ENCODE measurements at regions not wholly inside any gene's neighbourhood (a gene's known extent, or its start where the extent isn't known, plus 50 kb on each side); places are given as distances from the start of the nearest gene placed in this dataset.

- no peak for DNase-seq (ENCODE audit: extremely low read depth, low read depth)
These were observed 117.7 kb upstream of the HDAC4 start for GRCh38 chr2:239518286-239519088.

GRCh38 chr2:239517686-239518085 is 116.9 kb upstream of the HDAC4 start:
- DNase-seq (ENCODE audit: extremely low read depth, low read depth): no peak

GRCh38 chr2:239516954-239517305 is 116.1 kb upstream of the HDAC4 start:
- DNase-seq (ENCODE audit: extremely low read depth, low read depth): no peak

GRCh38 chr2:239516286-239516953 is 115.6 kb upstream of the HDAC4 start:
- no peak for DNase-seq (ENCODE audit: extremely low read depth, low read depth)

GRCh38 chr2:239514754-239515530 is 114.1 kb upstream of the HDAC4 start:
- no peak for DNase-seq (ENCODE audit: extremely low read depth, low read depth)

- no peak for DNase-seq (ENCODE audit: extremely low read depth, low read depth)
These were observed 111.2 kb upstream of the HDAC4 start for GRCh38 chr2:239512054-239512453.

- DNase-seq (ENCODE audit: extremely low read depth, low read depth): no peak
These were observed 108.7 kb upstream of the HDAC4 start for GRCh38 chr2:239509373-239510143.

- no peak for DNase-seq (ENCODE audit: extremely low read depth, low read depth)
These were observed 107.4 kb upstream of the HDAC4 start for GRCh38 chr2:239508261-239508660.

GRCh38 chr2:239507576-239508258 is 106.9 kb upstream of the HDAC4 start:
- DNase-seq (ENCODE audit: extremely low read depth, low read depth): no peak

GRCh38 chr2:239506961-239507360 is 106.1 kb upstream of the HDAC4 start:
- DNase-seq (ENCODE audit: extremely low read depth, low read depth): no peak

GRCh38 chr2:239506101-239506857 is 105.5 kb upstream of the HDAC4 start:
- no peak for DNase-seq (ENCODE audit: extremely low read depth, low read depth)

- DNase-seq (ENCODE audit: extremely low read depth, low read depth): no peak
These were observed 103.9 kb upstream of the HDAC4 start for GRCh38 chr2:239504643-239505235.

GRCh38 chr2:239502430-239503186 is 101.8 kb upstream of the HDAC4 start:
- no peak for DNase-seq (ENCODE audit: extremely low read depth, low read depth)

- no peak for DNase-seq (ENCODE audit: extremely low read depth, low read depth)
These were observed 100.0 kb upstream of the HDAC4 start for GRCh38 chr2:239500574-239501550.

- DNase-seq (ENCODE audit: extremely low read depth, low read depth): no peak
These were observed 99.1 kb upstream of the HDAC4 start for GRCh38 chr2:239499726-239500573.

- no peak for DNase-seq (ENCODE audit: extremely low read depth, low read depth)
These were observed 98.3 kb upstream of the HDAC4 start for GRCh38 chr2:239498981-239499634.
